Heart right ventricle (tissue), 16 donors: ENCODE measurements at regions not wholly inside any gene's neighbourhood (a gene's known extent, or its start where the extent isn't known, plus 50 kb on each side); places are given as distances from the start of the nearest gene placed in this dataset.

Experiments
- ATAC-seq, 8 donors: fragments of 200-7000 bp; cut with Tn5 transposase; one replicate each; pipeline ENCODE4 v1.9.1; 2020; ENCODE audit warnings: mild to moderate bottlenecking in 8 of 8, moderate library complexity in 8 of 8, moderate number of reproducible peaks in 1 of 8
- DNase-seq, 2 donors: peaks; one replicate each; pipeline ENCODE4 v3.0.0-alpha.2; 2020
- H3K27ac ChIP-seq, 10 donors: fragments of 200-600 bp; sonication (generic) in 2 of 10; one replicate each; pipeline versions ENCODE4 v1.5.0 to v1.8.0; 2020 to 2022; ENCODE audit warnings: mild to moderate bottlenecking in 3 of 10
- H3K27me3 ChIP-seq, 7 donors: fragments of 200-600 bp; one replicate each; pipeline ENCODE4 v1.8.0; 2021 to 2022; ENCODE audit warnings: mild to moderate bottlenecking in 2 of 7
- H3K36me3 ChIP-seq, 9 donors: fragments of 200-600 bp; sonication (generic) in 1 of 9; one replicate each; pipeline versions ENCODE4 v1.5.0 to v1.8.0; 2020 to 2022; ENCODE audit warnings: mild to moderate bottlenecking in 2 of 9
- H3K4me1 ChIP-seq, 9 donors: fragments of 200-600 bp; sonication (generic) in 1 of 9; one replicate each; pipeline versions ENCODE4 v1.5.0 to v1.8.0; 2020 to 2022; ENCODE audit warnings: mild to moderate bottlenecking in 4 of 9
- H3K4me3 ChIP-seq, 10 donors: fragments of 200-600 bp; sonication (generic) in 2 of 10; one replicate each; pipeline versions ENCODE4 v1.5.0 to v1.8.0; 2020 to 2022; ENCODE audit warnings: mild to moderate bottlenecking in 7 of 10, moderate library complexity in 2 of 10
- H3K9me3 ChIP-seq, 11 donors: fragments of 200-600 bp in 10 of 11; sonication (generic) in 2 of 11; one replicate each; pipeline versions ENCODE4 v1.5.0 to v1.8.0; 2013 to 2022; ENCODE audit warnings: mild to moderate bottlenecking in 2 of 11, control low read depth in 1 of 11, moderate library complexity in 1 of 11
- CTCF ChIP-seq, 9 donors: fragments of 200-600 bp; sonication (generic) in 2 of 9; IDR thresholded peaks; one replicate each; pipeline versions ENCODE4 v1.5.0 to v1.8.0; 2021 to 2022; ENCODE audit warnings: antibody characterized with exemption in 9 of 9, mild to moderate bottlenecking in 5 of 9, moderate library complexity in 1 of 9
- WGBS, 2 donors: extraction: QIAGEN DNeasy Blood & Tissue Kit; methylation state at CpG; one replicate each; pipeline ENCODE4 v1.1.7; 2013; ENCODE audit warnings: inconsistent platforms in 1 of 2; 5-methylcytosine and 5-hydroxymethylcytosine counted together
- intact Hi-C, 10 donors: fragments of 100-400 bp; cut with DNase I; formaldehyde crosslinking; loops; one replicate each; pipeline versions ENCODE4 v1.11.1 to v1.14.2; 2022
- donor health status: Arrhythmogenic right ventricular cardiomyopathy.
- donor health status: ischemic (EF 13 %, LVEDD 7.1; RV severe dilation, severe dysfunction).
- donor health status: healthy with polysubstance abuse.
- donor health status: DM: no; HTN: yes; CAD: no.
- donor health status: DM: no; HTN: no; CAD: no.
- donor health status: ischemic (EF 25% LVEDD 6.9; RV normal size, moderate dysfunction).
- donor health status: ischemic (EF 25% LVEDD 5.7; RV mildly dilated, moderate dysfunction).
- donor health status: healthy.
- donor health status: DM: yes; HTN: yes; CAD: no.
- donor health status: Ischemic cardiomyopathy.
- donor health status: ischemic (EF 35%, LVEDD 5.7; RV mildly dilated, moderate dysfunction).
- donor health status: nonischemic (EF 11% LVEDD 7.7; RV severe dilation, severe dysfunction).
- donor health status: DM: yes; HTN: yes; CAD: no.
- donor health status: PGD.
- donor health status: ischemic (EF 29% LVEDD 5.4; RV normal size, mild dysfunction).
- donor health status: nonischemic (EF 23%, LVEDD 6.1; RV moderate dilation, normal function).

GRCh38 chr2:5897249-5897648 lies 205.1 kb downstream of the SOX11 start:
- WGBS, 2 donors: 86 to 91% methylated on average over 5 of the region's 5 CpGs
- no peak for ATAC-seq
- no peak for TF ChIP-seq CTCF (IDR thresholded peaks at IDR 0.05)

DNA sequence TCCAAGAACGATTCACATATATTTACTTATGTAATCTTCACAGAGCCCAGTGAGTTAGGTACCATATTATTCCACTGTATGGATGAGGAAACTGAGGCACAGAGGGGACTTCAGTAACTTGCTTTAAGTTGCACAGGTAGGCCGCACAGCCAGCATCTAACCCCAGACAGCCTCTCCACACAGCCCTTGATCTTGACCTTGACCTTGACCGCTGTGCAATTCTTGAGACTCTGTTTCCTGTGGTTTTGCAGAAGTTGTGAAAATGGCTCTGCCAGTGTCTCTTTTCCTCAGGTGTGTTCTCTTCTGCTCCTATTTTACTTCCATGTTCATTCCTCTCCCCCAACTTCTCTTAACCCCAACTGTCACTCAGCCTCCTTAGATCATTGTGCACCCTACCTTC lies 206.5 kb downstream of the SOX11 start:
- no peaks in the 10 kb centered on the region for H3K36me3 ChIP-seq
- 91 to 98% methylated on average over 3 of the region's 3 CpGs for WGBS, 2 donors
- TF ChIP-seq CTCF (IDR thresholded peaks at IDR 0.05): no peak
- no peak overlapping the region for H3K4me3 ChIP-seq
- DNase-seq (no peak), ATAC-seq (no peak)
- H3K27me3 ChIP-seq: no peaks in the 10 kb centered on the region
- H3K4me1 ChIP-seq: no peaks in the 10 kb centered on the region
- H3K9me3 ChIP-seq: no peaks in the 10 kb centered on the region
- intact Hi-C loops: no loop called here
- H3K27ac ChIP-seq: no peak overlapping the region

More at GRCh38 chr2:5897249-5897648, 205.1 kb downstream of the SOX11 start:
- no peak for DNase-seq
- H3K36me3 ChIP-seq: no peaks in the 10 kb centered on the region
- H3K27me3 ChIP-seq: no peaks in the 10 kb centered on the region
- no peaks in the 10 kb centered on the region for H3K9me3 ChIP-seq
- no peak overlapping the region for H3K4me3 ChIP-seq
- intact Hi-C loops: no loop called here
- H3K27ac ChIP-seq: no peak overlapping the region
- H3K4me1 ChIP-seq: no peaks in the 10 kb centered on the region

GRCh38 chr2:5905661-5906060 lies 213.5 kb downstream of the SOX11 start:
- Histone ChIP-seq H3K9me3 (no peaks in the 10 kb centered on the region), H3K27me3 (no peaks in the 10 kb centered on the region), H3K4me1 (peaks cover 0 to 3% (median 0%) of the 10 kb centered on the region in 9 donors), H3K27ac (no peak overlapping the region), H3K36me3 (no peaks in the 10 kb centered on the region), H3K4me3 (no peak overlapping the region)
- TF ChIP-seq CTCF (IDR thresholded peaks at IDR 0.05): no peak
- WGBS, 2 donors: 67 to 86% methylated on average over 2 of the region's 2 CpGs
- DNase-seq (no peak), ATAC-seq (no peak)
- intact Hi-C loops: no loop called here

GRCh38 chr2:5908071-5908470 lies 215.9 kb downstream of the SOX11 start:
- 91 to 94% methylated on average over 2 of the region's 2 CpGs for WGBS, 2 donors
- Histone ChIP-seq H3K4me3 (no peak overlapping the region), H3K27me3 (no peaks in the 10 kb centered on the region), H3K4me1 (peaks cover 0 to 3% (median 0%) of the 10 kb centered on the region in 9 donors), H3K36me3 (no peaks in the 10 kb centered on the region), H3K27ac (no peak overlapping the region), H3K9me3 (no peaks in the 10 kb centered on the region)
- ATAC-seq: no peak
- intact Hi-C loops: no loop called here
- DNase-seq: no peak
- no peak for TF ChIP-seq CTCF (IDR thresholded peaks at IDR 0.05)
